Brain microvascular endothelial cell (primary cell): ENCODE measurements at regions not wholly inside any gene's neighbourhood (a gene's known extent, or its start where the extent isn't known, plus 50 kb on each side); places are given as distances from the start of the nearest gene placed in this dataset.
"Not testable (repeated sequence)": the region's sequence is repeated elsewhere in the genome, so short reads cannot be mapped to it uniquely, and the experiment has no call there.

Source experiments
- DNase-seq: peaks from one replicate; pipeline ENCODE4 v3.0.0-alpha.2; 2020
- H3K27ac ChIP-seq: fragments of 250-450 bp; sonication (Bioruptor Pico); 2 replicates; pipeline ENCODE4 v1.5.1; 2020; ENCODE audit warnings: mild to moderate bottlenecking, moderate library complexity
- H3K27me3 ChIP-seq: fragments of 250-450 bp; sonication (Bioruptor Pico); replicated peaks from 2 replicates; pipeline ENCODE4 v1.5.1; 2020; ENCODE audit warnings: mild to moderate bottlenecking
- H3K36me3 ChIP-seq: fragments of 250-450 bp; sonication (Bioruptor Pico); replicated peaks from 2 replicates; pipeline ENCODE4 v1.5.1; 2020; ENCODE audit warnings: mild to moderate bottlenecking
- H3K4me3 ChIP-seq: 2 replicates; pipeline ENCODE4 v1.5.1; 2011; ENCODE audit warnings: low read depth, mild to moderate bottlenecking, control low read depth, low read length, moderate library complexity
- in situ Hi-C: cut with HindIII; loops from 2 replicates; pipeline ENCODE4 v1.10.0; 2017; ENCODE audit warnings: low sequenced_read_pairs, low pct_ligation_motif_present
- TF ChIP-seq, protein P1 (sequence below): IDR thresholded peaks from 2 replicates; pipeline ENCODE4 v1.5.1; 2011; ENCODE audit warnings: low read depth, mild to moderate bottlenecking, moderate library complexity, low read length, control low read depth, inconsistent platforms; ENCODE audit errors: missing control alignments

DNA sequence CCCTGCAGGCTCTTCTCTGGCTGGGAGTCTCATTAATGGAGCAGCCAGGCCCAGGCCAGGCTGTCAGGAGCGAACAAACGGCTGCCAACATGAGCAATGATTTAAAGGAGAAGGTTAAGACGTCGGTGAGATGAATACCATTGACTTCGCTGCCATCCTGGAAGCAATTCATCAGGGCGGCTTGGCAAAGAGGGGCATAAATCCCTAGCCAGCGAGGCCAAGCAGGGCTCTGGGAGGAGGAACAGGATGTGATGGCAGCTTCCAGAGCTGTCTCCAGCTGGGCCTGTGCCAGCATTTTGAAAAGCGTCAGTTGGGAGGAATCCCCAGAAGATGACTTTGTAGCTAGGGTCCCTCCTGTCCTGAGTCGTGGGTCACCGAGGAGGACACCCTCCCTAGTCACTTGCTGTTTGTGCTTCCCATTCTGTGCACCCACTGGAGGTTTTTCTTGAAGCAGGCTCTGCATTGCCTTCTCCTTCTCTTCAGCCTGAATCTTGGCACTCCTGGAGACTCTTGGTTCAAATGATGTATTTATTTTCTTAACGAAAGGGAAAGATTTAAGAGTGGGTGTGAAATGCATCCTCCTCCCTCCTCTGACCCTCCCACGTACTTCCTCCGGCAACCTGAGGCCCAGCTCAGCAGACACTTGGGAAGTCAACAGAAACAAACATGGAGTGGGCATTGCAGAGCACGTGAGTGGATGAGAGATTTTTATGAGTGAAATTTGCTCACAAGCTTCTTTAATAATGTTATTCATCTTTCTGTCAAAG is 476.3 kb upstream of the CADM1 start:
- Histone ChIP-seq H3K4me3 (no peak overlapping the region), H3K27me3 (no peaks in the 10 kb centered on the region), H3K27ac (no peak overlapping the region), H3K36me3 (no peaks in the 10 kb centered on the region)
- in situ Hi-C loops: no loop called here
- no peak for DNase-seq
- TF ChIP-seq, protein P1, sequence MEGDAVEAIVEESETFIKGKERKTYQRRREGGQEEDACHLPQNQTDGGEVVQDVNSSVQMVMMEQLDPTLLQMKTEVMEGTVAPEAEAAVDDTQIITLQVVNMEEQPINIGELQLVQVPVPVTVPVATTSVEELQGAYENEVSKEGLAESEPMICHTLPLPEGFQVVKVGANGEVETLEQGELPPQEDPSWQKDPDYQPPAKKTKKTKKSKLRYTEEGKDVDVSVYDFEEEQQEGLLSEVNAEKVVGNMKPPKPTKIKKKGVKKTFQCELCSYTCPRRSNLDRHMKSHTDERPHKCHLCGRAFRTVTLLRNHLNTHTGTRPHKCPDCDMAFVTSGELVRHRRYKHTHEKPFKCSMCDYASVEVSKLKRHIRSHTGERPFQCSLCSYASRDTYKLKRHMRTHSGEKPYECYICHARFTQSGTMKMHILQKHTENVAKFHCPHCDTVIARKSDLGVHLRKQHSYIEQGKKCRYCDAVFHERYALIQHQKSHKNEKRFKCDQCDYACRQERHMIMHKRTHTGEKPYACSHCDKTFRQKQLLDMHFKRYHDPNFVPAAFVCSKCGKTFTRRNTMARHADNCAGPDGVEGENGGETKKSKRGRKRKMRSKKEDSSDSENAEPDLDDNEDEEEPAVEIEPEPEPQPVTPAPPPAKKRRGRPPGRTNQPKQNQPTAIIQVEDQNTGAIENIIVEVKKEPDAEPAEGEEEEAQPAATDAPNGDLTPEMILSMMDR: no peak

DNA sequence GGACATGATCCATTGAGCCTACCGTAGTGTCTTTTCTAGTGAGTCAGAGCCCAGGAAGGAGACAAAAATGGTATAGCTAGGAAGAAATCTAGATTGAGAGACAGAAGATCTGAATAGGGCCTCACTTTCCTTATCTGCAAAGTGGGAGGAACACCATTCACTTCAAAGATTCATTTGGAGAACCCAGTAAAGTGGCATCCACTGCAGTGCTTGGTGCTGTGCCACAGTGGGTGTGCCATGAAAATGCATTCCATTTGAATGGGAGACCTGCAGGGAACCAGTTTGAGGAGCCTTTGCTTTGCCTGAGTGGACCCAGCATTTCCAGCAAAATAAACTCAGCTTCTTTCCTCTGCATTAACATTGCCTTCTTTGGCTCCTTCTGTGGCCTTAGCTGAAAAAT is 470.5 kb upstream of the CADM1 start:
- Histone ChIP-seq H3K27ac (no peak overlapping the region), H3K36me3 (no peaks in the 10 kb centered on the region), H3K27me3 (no peaks in the 10 kb centered on the region), H3K4me3 (no peak overlapping the region)
- DNase-seq: no peak
- TF ChIP-seq, protein P1: no peak
- in situ Hi-C loops: no loop called here

DNA sequence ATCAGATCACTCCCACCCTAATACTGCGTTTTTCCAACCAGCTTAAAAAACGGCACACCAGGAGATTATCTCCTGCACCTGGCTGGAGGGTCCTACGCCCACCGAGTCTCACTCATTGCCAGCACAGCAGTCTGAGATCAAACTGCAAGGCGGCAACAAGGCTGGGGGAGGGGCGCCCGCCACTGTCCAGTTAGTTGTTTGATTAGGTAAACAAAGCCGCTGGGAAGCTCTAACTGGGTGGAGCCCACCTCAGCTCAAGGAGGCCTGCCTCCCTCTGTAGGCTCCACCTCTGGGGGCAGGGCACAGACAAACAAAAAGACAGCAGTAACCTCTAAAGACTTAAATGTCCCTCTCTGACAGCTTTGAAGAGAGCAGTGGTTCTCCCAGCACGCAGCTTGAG is 463.0 kb upstream of the CADM1 start:
- H3K36me3 ChIP-seq, in situ Hi-C loops, H3K27me3 ChIP-seq, DNase-seq, H3K4me3 ChIP-seq, H3K27ac ChIP-seq: not testable (repeated sequence)

DNA sequence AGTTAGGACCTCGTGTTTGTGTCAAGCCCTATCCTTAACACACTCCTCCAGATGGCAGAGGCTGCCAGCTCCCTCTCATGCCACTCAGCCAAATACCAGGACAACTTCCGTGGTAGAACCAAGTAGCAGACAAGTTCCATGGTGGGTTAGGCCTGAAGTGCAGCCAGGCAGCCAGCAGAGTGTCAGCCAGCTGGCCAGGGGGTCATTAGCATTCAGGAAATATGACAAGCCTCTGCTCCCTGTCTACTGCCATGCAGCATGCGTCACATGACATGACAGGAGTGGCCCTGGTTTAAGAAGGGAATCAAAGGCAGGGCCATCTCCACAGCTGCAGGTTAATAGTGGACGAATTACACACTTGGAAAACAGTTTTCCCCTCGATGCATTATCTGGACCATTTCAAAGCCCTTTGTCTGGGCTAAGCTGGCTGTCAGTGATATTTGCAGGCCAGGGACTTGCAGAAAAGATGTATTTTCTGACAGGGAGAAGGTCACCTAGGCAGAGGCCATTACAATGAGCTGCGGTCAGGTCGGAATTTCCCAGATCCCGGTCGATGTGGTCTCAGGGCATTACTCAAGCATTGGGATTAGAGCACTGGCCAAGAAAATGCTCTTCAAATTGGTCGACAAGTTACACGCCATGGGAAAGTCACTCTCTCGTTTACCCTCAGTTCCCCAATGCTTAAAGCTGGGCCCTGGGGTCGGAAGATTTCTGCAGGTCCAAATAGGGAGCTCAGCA is 461.7 kb upstream of the CADM1 start:
- no peak for DNase-seq
- TF ChIP-seq, protein P1: no peak
- in situ Hi-C loops: no loop called here

DNA sequence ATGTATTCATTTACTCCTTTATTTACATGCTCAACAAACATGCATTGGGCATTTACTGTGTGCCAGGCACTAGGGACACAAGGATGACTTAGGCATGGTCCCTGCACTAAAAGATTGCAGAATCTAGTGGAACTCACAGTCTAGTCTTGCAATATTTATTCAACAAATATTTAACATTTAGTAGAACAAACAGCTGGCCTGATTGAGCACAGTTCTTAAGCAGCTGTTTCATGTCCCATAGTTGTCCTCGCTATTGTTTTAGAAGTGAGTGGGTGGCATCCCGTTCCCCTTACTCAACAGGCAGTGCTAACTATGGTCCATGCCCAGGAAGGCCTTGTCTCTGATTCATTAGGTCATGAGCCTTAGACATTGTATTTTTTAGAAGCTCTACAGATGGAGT is 459.9 kb upstream of the CADM1 start:
- TF ChIP-seq, protein P1: no peak
- Histone ChIP-seq H3K4me3 (no peak overlapping the region), H3K27me3 (no peaks in the 10 kb centered on the region), H3K27ac (no peak overlapping the region), H3K36me3 (no peaks in the 10 kb centered on the region)
- in situ Hi-C loops: no loop called here
- no peak for DNase-seq

More for the DNA sequence above, 461.7 kb upstream of the CADM1 start:
- H3K36me3 ChIP-seq: no peaks in the 10 kb centered on the region
- no peak overlapping the region for H3K4me3 ChIP-seq
- no peak overlapping the region for H3K27ac ChIP-seq
- H3K27me3 ChIP-seq: no peaks in the 10 kb centered on the region

DNA sequence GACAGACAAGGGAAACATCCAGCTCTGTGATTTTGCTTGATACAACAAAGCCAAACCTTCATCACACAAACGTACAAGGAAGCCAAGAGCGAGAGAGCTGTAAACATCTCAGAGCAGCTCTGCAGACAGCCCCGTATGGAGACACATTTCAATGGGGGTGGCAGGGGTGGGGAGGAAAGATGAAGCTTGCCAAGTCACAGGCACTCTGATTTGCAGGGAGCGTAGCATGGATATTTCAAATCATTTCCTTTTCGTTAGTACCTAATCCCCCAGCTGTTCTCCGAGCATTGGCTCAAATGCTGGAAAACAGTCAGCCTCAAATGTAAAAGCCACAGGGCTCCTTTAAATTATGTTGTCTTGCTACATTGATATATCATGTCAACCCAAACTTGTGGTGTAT is 458.9 kb upstream of the CADM1 start:
- Histone ChIP-seq H3K36me3 (no peaks in the 10 kb centered on the region), H3K27me3 (no peaks in the 10 kb centered on the region), H3K27ac (no peak overlapping the region), H3K4me3 (no peak overlapping the region)
- DNase-seq: no peak
- in situ Hi-C loops: no loop called here
- TF ChIP-seq, protein P1: no peak
